Osteocyte (in vitro differentiated cells): ENCODE measurements at regions not wholly inside any gene's neighbourhood (a gene's known extent, or its start where the extent isn't known, plus 50 kb on each side); places are given as distances from the start of the nearest gene placed in this dataset.
A peak's percentile ranks its signal among the peaks of the same experiment; 100 is the strongest.

ENCODE experiments used
- DNase-seq: peaks from one replicate; pipeline ENCODE4 v3.0.0; 2021; ENCODE audit warnings: mixed read lengths; ENCODE audit not compliant: unreplicated experiment; ENCODE audit errors: extremely low spot score
- H3K27ac Mint-ChIP-seq: one replicate; pipeline ENCODE4 v1.8.0; 2021; ENCODE audit warnings: mild to moderate bottlenecking, mixed read lengths; ENCODE audit not compliant: unreplicated experiment
- H3K27me3 Mint-ChIP-seq: one replicate; pipeline ENCODE4 v1.8.0; 2021; ENCODE audit warnings: mixed read lengths; ENCODE audit not compliant: unreplicated experiment
- H3K36me3 Mint-ChIP-seq: one replicate; pipeline ENCODE4 v1.8.0; 2021; ENCODE audit warnings: mixed read lengths; ENCODE audit not compliant: unreplicated experiment
- H3K4me1 Mint-ChIP-seq: one replicate; pipeline ENCODE4 v1.8.0; 2021; ENCODE audit warnings: mixed read lengths; ENCODE audit not compliant: unreplicated experiment
- H3K4me3 Mint-ChIP-seq: one replicate; pipeline ENCODE4 v1.8.0; 2021; ENCODE audit warnings: mild to moderate bottlenecking, moderate library complexity, mixed read lengths; ENCODE audit not compliant: unreplicated experiment
- H3K9me3 Mint-ChIP-seq: one replicate; pipeline ENCODE4 v1.8.0; 2021; ENCODE audit warnings: mixed read lengths; ENCODE audit not compliant: unreplicated experiment
- TF ChIP-seq, protein P1 (sequence below): fragments of 200-600 bp; sonication (generic); IDR thresholded peaks from 2 replicates; pipeline ENCODE4 v1.5.0; 2021; ENCODE audit warnings: antibody characterized with exemption, mild to moderate bottlenecking, moderate library complexity

DNA sequence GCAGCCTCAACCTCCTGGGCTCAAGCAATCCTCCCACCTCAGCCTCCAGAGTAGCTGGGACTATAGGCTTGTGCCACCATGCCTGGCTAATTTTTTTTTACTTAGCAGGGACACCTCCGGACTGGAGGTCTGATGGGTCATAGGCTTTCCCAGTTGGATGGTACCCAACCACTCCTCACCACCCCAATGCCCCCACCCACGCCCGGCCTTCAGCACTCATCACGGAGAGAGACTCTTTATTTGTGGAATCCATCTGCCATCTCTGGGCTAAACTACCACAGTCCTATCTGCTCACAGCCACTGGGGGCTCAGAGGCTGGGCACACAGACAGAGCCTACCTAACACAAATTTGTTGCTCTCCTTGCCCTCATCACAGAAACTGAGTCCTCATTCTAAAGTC, 58.3 kb upstream of the STXBP1 start:
- H3K27me3 Mint-ChIP-seq, result no peaks in the 10 kb centered on the region
- peak overlapping the region; percentile 61 for H3K27ac Mint-ChIP-seq
- TF ChIP-seq, protein P1, sequence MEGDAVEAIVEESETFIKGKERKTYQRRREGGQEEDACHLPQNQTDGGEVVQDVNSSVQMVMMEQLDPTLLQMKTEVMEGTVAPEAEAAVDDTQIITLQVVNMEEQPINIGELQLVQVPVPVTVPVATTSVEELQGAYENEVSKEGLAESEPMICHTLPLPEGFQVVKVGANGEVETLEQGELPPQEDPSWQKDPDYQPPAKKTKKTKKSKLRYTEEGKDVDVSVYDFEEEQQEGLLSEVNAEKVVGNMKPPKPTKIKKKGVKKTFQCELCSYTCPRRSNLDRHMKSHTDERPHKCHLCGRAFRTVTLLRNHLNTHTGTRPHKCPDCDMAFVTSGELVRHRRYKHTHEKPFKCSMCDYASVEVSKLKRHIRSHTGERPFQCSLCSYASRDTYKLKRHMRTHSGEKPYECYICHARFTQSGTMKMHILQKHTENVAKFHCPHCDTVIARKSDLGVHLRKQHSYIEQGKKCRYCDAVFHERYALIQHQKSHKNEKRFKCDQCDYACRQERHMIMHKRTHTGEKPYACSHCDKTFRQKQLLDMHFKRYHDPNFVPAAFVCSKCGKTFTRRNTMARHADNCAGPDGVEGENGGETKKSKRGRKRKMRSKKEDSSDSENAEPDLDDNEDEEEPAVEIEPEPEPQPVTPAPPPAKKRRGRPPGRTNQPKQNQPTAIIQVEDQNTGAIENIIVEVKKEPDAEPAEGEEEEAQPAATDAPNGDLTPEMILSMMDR, result no peak
- peaks cover 2% of the 10 kb centered on the region for H3K36me3 Mint-ChIP-seq
- H3K4me3 Mint-ChIP-seq, result no peak overlapping the region
- DNase-seq, result no peak
- no peaks in the 10 kb centered on the region for H3K9me3 Mint-ChIP-seq
- H3K4me1 Mint-ChIP-seq, result peaks cover 81% of the 10 kb centered on the region

DNA sequence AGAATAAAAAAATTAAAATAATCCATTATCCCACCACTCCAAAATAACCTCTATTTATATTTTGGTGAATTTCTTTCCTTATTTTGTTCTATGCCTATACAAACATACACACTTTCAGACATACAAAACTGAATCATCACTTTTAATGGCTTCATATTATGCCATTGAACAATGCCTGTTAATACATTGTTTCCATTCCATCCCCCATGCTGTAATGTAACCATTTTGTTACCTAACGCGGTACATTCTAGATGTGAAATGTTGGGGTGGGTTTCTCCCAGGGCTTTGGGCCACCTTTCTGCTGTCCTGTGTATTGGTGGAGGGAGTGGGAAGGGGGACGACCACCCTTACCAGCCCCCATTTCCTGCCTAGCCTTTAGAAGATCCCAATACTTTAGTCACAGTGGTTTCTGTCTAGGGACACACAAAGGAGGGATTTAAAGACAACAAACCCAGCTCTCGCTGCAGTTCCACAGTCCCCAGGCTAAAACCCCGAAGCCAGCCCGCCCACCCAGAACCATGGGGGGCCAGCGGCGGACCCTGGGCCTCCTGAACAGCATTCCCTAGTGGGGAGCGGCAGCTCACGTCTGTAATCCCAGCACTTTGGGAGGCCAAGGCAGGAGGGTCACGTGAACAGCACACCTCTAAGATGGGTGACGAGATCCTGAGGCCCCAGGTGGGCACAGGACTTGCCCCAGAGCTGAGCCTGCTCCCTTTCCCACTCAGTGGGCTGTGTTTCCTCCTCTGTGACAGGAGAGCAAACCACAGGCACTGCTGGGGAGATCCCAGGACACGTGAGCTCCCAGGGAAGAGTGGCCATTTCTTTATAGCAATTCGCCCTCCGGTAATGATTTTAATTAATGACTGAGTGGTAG, 56.9 kb upstream of the STXBP1 start:
- H3K4me3 Mint-ChIP-seq, result peak overlapping the region; percentile 18
- peak overlapping the region; percentile 92 for H3K27ac Mint-ChIP-seq
- no peaks in the 10 kb centered on the region for H3K27me3 Mint-ChIP-seq
- DNase-seq, result no peak
- peaks cover 81% of the 10 kb centered on the region for H3K4me1 Mint-ChIP-seq
- H3K9me3 Mint-ChIP-seq, result no peaks in the 10 kb centered on the region
- TF ChIP-seq, protein P1, result no peak
- peaks cover 6% of the 10 kb centered on the region for H3K36me3 Mint-ChIP-seq

DNA sequence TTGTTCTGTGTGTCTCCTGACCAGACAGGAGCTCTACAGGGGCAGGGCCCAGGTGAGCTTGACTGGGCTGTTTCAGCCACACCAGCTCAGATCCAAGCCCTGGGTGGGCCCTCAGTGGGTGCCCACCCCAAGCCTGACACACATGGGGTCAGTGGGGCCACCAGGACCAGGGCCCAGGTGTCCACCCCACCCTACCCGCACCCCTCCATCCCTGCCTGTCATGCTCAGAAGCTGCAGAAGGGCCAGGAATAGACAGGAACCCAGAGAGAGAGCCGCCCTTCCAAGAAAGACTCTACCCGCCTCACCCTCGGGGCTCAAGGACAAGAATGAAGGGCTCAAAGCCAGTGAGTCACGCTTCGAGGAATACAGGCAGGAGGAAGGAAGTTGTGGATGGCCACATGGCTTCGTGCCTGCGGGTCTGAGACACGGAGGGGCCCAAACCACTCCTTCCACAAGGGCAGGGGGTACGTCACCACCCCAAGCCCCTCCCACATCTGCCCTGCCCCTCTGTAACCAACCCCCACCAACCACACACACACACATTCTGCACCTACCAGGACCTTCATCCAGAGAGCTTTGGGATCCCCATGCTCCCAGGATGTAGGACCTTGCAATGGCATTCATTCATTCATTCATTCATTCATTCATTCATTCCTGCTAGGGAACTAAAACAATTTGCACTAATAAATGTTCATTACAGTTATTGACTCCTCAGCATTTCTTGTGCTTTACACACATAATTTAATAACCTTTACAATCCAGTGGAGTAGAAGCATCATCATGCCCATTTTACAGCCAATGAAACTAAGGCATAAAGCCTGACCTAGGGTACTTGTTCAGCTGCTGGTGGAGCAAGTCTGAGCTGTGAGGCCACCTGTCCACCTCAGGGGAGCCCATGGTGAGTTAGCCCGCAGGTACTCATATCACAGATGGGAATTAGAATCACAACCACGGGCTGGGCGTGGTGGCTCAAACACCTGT, 55.9 kb upstream of the STXBP1 start:
- no peaks in the 10 kb centered on the region for H3K9me3 Mint-ChIP-seq
- DNase-seq, result peak; percentile 92
- H3K4me3 Mint-ChIP-seq, result peak overlapping the region; percentile 24
- no peaks in the 10 kb centered on the region for H3K27me3 Mint-ChIP-seq
- H3K36me3 Mint-ChIP-seq, result peaks cover 11% of the 10 kb centered on the region
- H3K27ac Mint-ChIP-seq, result peak overlapping the region; percentile 92
- TF ChIP-seq, protein P1, result no peak
- H3K4me1 Mint-ChIP-seq, result peaks cover 83% of the 10 kb centered on the region

DNA sequence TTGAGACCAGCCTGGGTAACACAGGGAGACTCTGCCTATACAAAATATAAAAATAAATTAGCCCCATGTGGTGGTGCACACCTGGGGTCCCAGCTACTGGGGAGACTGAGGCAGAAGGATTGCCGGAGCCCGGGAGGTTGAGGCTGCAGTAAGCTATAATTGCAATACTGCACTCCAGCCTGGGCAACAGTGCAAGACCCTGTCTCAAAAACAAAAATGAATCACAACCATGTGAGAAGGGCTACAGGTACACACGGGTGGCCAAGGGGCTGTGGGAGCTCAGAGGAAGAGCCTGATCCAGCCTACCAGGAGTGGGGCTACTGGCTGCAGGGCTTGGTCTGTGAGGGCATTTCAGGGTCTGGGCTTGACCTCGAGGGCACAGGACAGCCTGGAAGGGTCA, 55.2 kb upstream of the STXBP1 start:
- Mint-ChIP-seq H3K4me3 (peak overlapping the region; percentile 24), H3K4me1 (peaks cover 87% of the 10 kb centered on the region), H3K9me3 (no peaks in the 10 kb centered on the region), H3K27ac (peak overlapping the region; percentile 92), H3K27me3 (no peaks in the 10 kb centered on the region), H3K36me3 (peaks cover 11% of the 10 kb centered on the region)
- TF ChIP-seq, protein P1, result no peak
- DNase-seq, result no peak
